ENCODE measurements at regions not wholly inside any gene's neighbourhood (a gene's known extent, or its start where the extent isn't known, plus 50 kb on each side); places are given as distances from the start of the nearest gene placed in this dataset.

DNA sequence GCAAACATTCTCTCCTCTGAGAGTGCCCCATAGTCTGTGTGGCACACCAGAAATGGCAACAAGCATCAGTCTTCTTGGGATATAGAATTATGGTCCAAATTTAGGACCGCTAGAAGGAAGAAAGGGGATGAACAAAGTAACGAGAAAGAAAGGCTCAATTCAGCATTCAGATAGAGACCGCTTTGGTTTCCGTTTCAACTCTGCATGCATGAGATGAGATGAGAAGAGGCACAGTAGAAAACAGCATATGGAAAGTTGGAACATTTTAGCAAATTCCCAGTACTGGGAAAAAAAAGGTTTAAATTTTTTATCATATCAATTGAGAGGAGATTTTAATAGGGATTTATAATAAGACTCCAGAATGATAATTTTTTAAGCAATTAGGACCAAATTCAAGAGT lies 595.5 kb upstream of the CHRM3 start:
- H3K9me1 ChIP-seq (ENCODE audit: control insufficient read depth, insufficient read depth, low read length): no peaks in the 10 kb centered on the region
- ChIA-PET CTCF (ENCODE audit: low intra/inter-chr PET ratio) (no interaction called here), POLR2A (no interaction called here)
- in situ Hi-C loops (cut with MboI) (no loop called here), intact Hi-C loops (cut with micrococcal nuclease) (no loop called here)
- H2AFZ ChIP-seq (ENCODE audit: low read depth, low read length): no peak overlapping the region
- no TSS peak for BruUV-seq (replicated peaks)
- H3K36me3 ChIP-seq (ENCODE audit: control insufficient read depth, insufficient read depth, low read length): no peaks in the 10 kb centered on the region
- H3K27me3 ChIP-seq (ENCODE audit: control insufficient read depth in 2 of 2, insufficient read depth in 2 of 2, low read length in 2 of 2): no peaks in the 10 kb centered on the region
- no peak overlapping the region for H3K27ac ChIP-seq (ENCODE audit: extremely low read depth, low read depth, low read length)
- H3K79me2 ChIP-seq (ENCODE audit: control insufficient read depth, insufficient read depth, low read length): no peaks in the 10 kb centered on the region
- no peak overlapping the region for H3K4me3 ChIP-seq
- H3K9ac ChIP-seq (ENCODE audit: insufficient read depth in 1 of 2, low read depth in 2 of 2, low read length in 2 of 2): no peak overlapping the region
- no peak overlapping the region for H3K4me2 ChIP-seq (ENCODE audit: insufficient read depth, low read length)
- no peaks in the 10 kb centered on the region for H3K4me1 ChIP-seq (replicated peaks in 1 of 2; ENCODE audit: control insufficient read depth in 2 of 2, insufficient read depth in 2 of 2, low read length in 2 of 2)
- H4K20me1 ChIP-seq (replicated peaks; ENCODE audit: control insufficient read depth, insufficient read depth, low read length): no peaks in the 10 kb centered on the region
- no peaks in the 10 kb centered on the region; the same call in none of the 2 replicates for H3K9me3 ChIP-seq (replicated peaks; ENCODE audit: control insufficient read depth, insufficient read depth, low read depth, low read length)
- ATAC-seq (no peak), DNase-seq (ENCODE audit: extremely low read depth in 1 of 4, low spot score in 3 of 4) (no peak), FAIRE-seq (no peak)
- 0% methylated on average over 4 of the region's 4 CpGs for WGBS (ENCODE audit: insufficient coverage, low coverage, missing lambda C conversion rate)
- TF ChIP-seq ZKSCAN3 (CRISPR knock-in tag; IDR thresholded peaks at IDR 0.05): no peak
- TF ChIP-seq ZFP1 (CRISPR knock-in tag; IDR thresholded peaks at IDR 0.05): no peak
- TF ChIP-seq ZNF583 (CRISPR knock-in tag; IDR thresholded peaks at IDR 0.05): no peak
- no peak for TF ChIP-seq TBL1XR1 (IDR thresholded peaks at IDR 0.05; ENCODE audit: low read length in 2 of 2)
- no peak for TF ChIP-seq CCAR2 (IDR thresholded peaks at IDR 0.05; ENCODE audit: low read depth, low read length)
- TF ChIP-seq, protein P1, sequence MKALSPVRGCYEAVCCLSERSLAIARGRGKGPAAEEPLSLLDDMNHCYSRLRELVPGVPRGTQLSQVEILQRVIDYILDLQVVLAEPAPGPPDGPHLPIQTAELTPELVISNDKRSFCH (CRISPR knock-in tag; IDR thresholded peaks at IDR 0.05): no peak
- TF ChIP-seq, protein P1 (tag; IDR thresholded peaks at IDR 0.05): no peak
- TF ChIP-seq HDAC1 (IDR thresholded peaks at IDR 0.05): no peak
- no peak for TF ChIP-seq STAG1 (CRISPR knock-in tag; IDR thresholded peaks at IDR 0.05; ENCODE audit: borderline replicate concordance)
- TF ChIP-seq FOXA3 (CRISPR knock-in tag; conservative IDR thresholded peaks at IDR 0.05 in 1 of 2, IDR thresholded peaks at IDR 0.05 in 1 of 2): no peak
- TF ChIP-seq HOXB6 (CRISPR knock-in tag; IDR thresholded peaks at IDR 0.05; ENCODE audit: borderline replicate concordance): no peak

All from K562 (cell line).